ENCODE measurements at regions not wholly inside any gene's neighbourhood (a gene's known extent, or its start where the extent isn't known, plus 50 kb on each side); places are given as distances from the start of the nearest gene placed in this dataset.

DNA sequence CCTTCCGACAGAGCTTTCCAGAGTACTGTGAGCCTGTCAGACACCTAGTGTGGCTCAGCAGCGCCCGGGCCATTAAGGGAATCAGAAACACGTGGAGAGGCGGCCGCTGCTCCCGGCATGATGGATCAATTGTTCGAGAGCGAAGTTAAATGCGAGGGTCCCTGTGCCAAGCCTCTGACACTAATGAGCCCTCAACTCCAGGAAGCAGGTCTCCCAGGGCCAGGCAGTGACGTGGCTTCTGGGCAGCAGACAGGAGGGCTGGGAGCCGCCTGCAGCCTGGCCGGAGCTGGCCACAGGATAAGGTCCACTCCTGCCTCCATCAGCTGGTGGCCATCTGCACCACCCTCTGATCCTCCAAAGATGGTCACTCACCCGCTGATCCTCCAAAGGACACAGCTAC lies 67.5 kb upstream of the CLDN14 start:
- peak; percentile 40 for DNase-seq (ENCODE audit: low spot score)
- TF ChIP-seq, protein P1, sequence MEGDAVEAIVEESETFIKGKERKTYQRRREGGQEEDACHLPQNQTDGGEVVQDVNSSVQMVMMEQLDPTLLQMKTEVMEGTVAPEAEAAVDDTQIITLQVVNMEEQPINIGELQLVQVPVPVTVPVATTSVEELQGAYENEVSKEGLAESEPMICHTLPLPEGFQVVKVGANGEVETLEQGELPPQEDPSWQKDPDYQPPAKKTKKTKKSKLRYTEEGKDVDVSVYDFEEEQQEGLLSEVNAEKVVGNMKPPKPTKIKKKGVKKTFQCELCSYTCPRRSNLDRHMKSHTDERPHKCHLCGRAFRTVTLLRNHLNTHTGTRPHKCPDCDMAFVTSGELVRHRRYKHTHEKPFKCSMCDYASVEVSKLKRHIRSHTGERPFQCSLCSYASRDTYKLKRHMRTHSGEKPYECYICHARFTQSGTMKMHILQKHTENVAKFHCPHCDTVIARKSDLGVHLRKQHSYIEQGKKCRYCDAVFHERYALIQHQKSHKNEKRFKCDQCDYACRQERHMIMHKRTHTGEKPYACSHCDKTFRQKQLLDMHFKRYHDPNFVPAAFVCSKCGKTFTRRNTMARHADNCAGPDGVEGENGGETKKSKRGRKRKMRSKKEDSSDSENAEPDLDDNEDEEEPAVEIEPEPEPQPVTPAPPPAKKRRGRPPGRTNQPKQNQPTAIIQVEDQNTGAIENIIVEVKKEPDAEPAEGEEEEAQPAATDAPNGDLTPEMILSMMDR (IDR thresholded peaks at IDR 0.05): no peak
- no peak overlapping the region for H3K27ac ChIP-seq
- no peak overlapping the region for H3K4me3 ChIP-seq

DNA sequence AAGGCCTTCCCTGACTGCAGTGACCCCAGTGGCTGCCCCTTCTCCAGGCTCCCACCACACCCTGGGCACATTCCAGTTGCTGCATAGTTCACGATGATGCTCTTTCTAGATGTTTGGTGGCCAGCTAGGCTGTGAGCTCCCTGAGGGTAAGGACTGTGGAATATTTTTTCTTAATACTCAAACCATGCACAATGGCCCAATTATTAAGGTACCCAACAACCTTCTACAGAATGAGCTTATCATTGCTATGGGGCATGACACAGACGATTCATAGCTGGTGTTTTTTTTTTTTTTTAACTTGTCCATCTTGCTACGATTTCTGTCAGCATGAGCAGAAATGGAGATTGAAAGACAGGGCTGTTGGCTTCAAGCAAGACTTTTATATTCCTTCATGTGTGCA lies 68.9 kb upstream of the CLDN14 start:
- Histone ChIP-seq H3K4me3 (no peak overlapping the region), H3K27ac (no peak overlapping the region)
- no peak for DNase-seq (ENCODE audit: low spot score)
- TF ChIP-seq, protein P1 (IDR thresholded peaks at IDR 0.05): no peak

DNA sequence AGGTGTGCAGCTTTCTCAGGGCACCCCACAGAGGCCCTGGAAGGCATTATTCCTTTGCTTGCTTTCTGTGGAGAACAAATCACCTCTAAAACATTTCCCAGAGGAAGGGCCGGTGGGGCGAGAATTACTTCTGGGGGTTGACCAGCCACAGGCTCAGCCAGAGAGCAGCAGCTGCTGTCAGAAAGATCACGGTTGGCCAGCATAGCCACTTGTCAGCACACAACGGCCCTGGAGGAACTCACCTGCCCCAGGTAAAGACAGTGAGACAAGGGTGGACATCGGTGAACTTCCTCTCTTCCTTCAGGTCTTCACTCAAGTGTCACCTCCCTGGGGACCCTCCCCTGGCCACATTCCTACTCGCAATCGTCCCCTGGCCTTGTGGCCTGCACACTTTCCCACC lies 69.5 kb upstream of the CLDN14 start:
- TF ChIP-seq, protein P1 (IDR thresholded peaks at IDR 0.05): no peak
- DNase-seq (ENCODE audit: low spot score): no peak
- no peak overlapping the region for H3K4me3 ChIP-seq
- H3K27ac ChIP-seq: no peak overlapping the region

DNA sequence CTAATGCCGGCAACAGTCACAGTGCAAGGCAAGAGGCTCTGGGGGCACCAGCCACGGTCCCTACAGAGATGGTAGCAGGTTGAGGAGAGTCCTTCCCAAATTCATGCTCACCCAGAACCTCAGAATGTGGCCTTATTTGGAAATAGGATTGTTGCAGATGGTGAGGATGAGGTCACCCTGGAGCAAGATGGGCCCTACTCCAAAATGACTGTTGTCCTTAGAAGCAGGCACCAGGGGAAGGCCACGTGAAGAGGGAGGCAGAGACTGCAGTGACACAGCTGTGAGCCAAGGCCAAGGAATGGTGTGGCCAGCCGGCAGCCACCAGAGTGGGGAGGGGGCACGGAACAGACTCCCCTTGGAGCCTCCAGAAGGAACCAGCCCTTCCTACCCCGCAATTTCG lies 70.8 kb upstream of the CLDN14 start:
- no peak for DNase-seq (ENCODE audit: low spot score)
- no peak overlapping the region for H3K27ac ChIP-seq
- no peak overlapping the region for H3K4me3 ChIP-seq
- TF ChIP-seq, protein P1 (IDR thresholded peaks at IDR 0.05): no peak

DNA sequence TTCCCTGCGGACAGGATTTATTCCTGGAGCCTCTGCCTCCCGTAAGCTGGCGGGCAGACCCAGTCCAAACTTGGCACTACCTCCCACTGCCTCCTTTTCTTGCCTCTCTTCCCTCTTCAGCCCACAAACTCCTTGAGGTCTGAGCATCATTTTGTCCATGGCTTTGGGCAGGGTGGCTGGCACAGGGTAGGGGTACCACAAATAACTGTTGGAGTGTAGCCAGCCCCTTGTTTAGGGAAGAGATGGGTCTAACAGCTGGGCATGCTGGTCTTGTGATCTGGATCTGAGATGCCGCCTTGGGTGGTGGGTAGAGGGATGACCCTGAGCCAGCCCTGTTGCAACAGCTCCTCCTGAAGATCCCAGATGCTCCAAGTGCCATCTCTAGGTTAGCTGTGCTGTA lies 71.4 kb upstream of the CLDN14 start:
- Histone ChIP-seq H3K27ac (no peak overlapping the region), H3K4me3 (no peak overlapping the region)
- TF ChIP-seq, protein P1 (IDR thresholded peaks at IDR 0.05): no peak
- DNase-seq (ENCODE audit: low spot score): no peak

DNA sequence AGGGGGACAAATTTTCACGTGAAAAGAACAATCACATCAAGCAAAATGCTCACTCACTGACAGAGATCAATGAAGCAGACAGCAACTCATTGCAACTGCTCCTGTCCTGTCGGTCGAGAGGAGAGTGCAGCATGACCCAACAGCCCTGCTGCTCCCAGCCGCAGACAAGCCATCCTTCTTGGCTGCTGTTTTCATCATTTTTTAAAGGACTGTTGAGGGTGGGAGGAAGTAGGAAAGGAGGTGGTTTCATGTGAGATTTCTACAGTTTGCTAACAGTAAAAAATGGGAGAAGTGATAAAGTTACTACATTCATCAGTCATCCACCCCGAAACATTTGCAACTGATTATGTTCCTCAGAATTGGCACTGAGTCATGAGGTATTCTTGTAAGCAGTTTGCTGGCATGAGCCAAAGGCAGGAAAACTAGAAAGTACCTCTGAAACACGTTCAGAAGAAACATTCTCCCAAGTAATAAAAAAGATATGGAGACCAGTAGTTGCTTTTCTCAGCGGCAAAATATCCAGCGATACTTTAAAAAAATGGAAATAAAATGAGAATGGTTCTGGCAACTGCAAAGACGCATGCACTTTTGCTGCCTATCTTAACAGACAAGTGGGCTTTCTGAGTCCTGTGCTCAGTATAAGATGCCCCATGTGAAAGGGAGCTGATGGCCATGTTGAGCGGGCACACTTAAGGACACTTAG lies 72.0 kb upstream of the CLDN14 start:
- Histone ChIP-seq H3K27ac (no peak overlapping the region), H3K4me3 (no peak overlapping the region)
- DNase-seq (ENCODE audit: low spot score): no peak
- TF ChIP-seq, protein P1 (IDR thresholded peaks at IDR 0.05): no peak

DNA sequence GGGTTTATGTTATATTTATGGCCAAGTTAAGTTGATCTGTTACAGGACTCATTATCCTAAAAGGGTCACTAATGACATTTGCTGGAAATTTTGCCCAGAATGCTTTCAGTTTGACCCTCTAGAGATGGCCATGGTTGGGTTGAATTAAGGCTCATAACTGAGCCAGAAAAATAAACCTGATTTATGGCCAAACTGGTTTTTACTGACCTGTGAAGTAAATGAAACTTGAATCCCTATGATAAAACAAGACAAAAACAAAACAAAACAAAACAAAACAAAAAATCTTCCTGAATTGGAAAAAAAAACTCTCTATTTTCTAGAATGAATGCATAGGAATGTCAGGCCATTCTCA lies 72.5 kb upstream of the CLDN14 start:
- Histone ChIP-seq H3K4me3 (no peak overlapping the region), H3K27ac (no peak overlapping the region)
- TF ChIP-seq, protein P1 (IDR thresholded peaks at IDR 0.05): no peak
- DNase-seq (ENCODE audit: low spot score): no peak

Measured in coronary artery (tissue), 2 donors.